CD4-positive, alpha-beta T cell treated with Interleukin-17A for 4 hours (primary cell): ENCODE measurements at regions not wholly inside any gene's neighbourhood (a gene's known extent, or its start where the extent isn't known, plus 50 kb on each side); places are given as distances from the start of the nearest gene placed in this dataset.

Experiments used
- DNase-seq: peaks from one replicate; pipeline ENCODE4 v3.0.0-alpha.2; 2020; ENCODE audit warnings: mixed read lengths

GRCh38 chr16:51407921-51408320 is 256.9 kb upstream of the SALL1 start:
- DNase-seq, result no peak

GRCh38 chr16:51407199-51407598 is 256.1 kb upstream of the SALL1 start:
- DNase-seq, result no peak

- no peak for DNase-seq
These were observed 254.3 kb upstream of the SALL1 start for GRCh38 chr16:51405361-51405760.

- no peak for DNase-seq
These were observed 253.3 kb upstream of the SALL1 start for GRCh38 chr16:51404386-51404785.

GRCh38 chr16:51402785-51403184 is 251.7 kb upstream of the SALL1 start:
- no peak for DNase-seq

- DNase-seq, result no peak
These were observed 251.2 kb upstream of the SALL1 start for GRCh38 chr16:51402298-51402697.

- DNase-seq, result no peak
These were observed 250.6 kb upstream of the SALL1 start for GRCh38 chr16:51401673-51402072.

GRCh38 chr16:51399908-51400670 is 249.0 kb upstream of the SALL1 start:
- no peak for DNase-seq

GRCh38 chr16:51394421-51394820 is 243.4 kb upstream of the SALL1 start:
- no peak for DNase-seq

- no peak for DNase-seq
These were observed 242.4 kb upstream of the SALL1 start for GRCh38 chr16:51393381-51394005.

GRCh38 chr16:51392521-51393187 is 241.6 kb upstream of the SALL1 start:
- DNase-seq, result no peak

GRCh38 chr16:51391798-51392511 is 240.9 kb upstream of the SALL1 start:
- DNase-seq, result no peak

- DNase-seq, result no peak
These were observed 239.8 kb upstream of the SALL1 start for GRCh38 chr16:51390877-51391276.

- DNase-seq, result no peak
These were observed 238.8 kb upstream of the SALL1 start for GRCh38 chr16:51389881-51390280.

GRCh38 chr16:51388516-51388951 is 237.5 kb upstream of the SALL1 start:
- no peak for DNase-seq

GRCh38 chr16:51383909-51384308 is 232.8 kb upstream of the SALL1 start:
- no peak for DNase-seq

- DNase-seq, result no peak
These were observed 231.9 kb upstream of the SALL1 start for GRCh38 chr16:51382940-51383339.

GRCh38 chr16:51382211-51382610 is 231.1 kb upstream of the SALL1 start:
- no peak for DNase-seq

GRCh38 chr16:51376080-51376479 is 225.0 kb upstream of the SALL1 start:
- DNase-seq, result no peak

- DNase-seq, result no peak
These were observed 223.7 kb upstream of the SALL1 start for GRCh38 chr16:51374790-51375189.

GRCh38 chr16:51374346-51374745 is 223.3 kb upstream of the SALL1 start:
- DNase-seq, result no peak

- DNase-seq, result no peak
These were observed 214.6 kb upstream of the SALL1 start for GRCh38 chr16:51365715-51366114.
